Smooth muscle cell (in vitro differentiated cells): ENCODE measurements at regions not wholly inside any gene's neighbourhood (a gene's known extent, or its start where the extent isn't known, plus 50 kb on each side); places are given as distances from the start of the nearest gene placed in this dataset.

Source experiments
- DNase-seq: peaks from one replicate; lab custom pipeline; 2025; ENCODE audit not compliant: unreplicated experiment; lab: John Stamatoyannopoulos, UW
- H2AFZ ChIP-seq: fragments of 200-600 bp; sonication (generic); 2 replicates; pipeline ENCODE4 v1.6.0; 2016; ENCODE audit warnings: antibody characterized with exemption, low read depth, mild to moderate bottlenecking
- H3F3A ChIP-seq: fragments of 200-600 bp; sonication (generic); 2 replicates; pipeline ENCODE4 v1.6.0; 2017; ENCODE audit warnings: antibody characterized with exemption, low read depth
- H3K27ac ChIP-seq: fragments of 200-600 bp; sonication (generic); 2 replicates; pipeline ENCODE4 v1.5.1; 2016; ENCODE audit warnings: low read depth, mild to moderate bottlenecking
- H3K27me3 ChIP-seq: fragments of 200-600 bp; sonication (generic); 2 replicates; pipeline ENCODE4 v1.6.1; 2016; ENCODE audit warnings: low read depth, mild to moderate bottlenecking
- H3K36me3 ChIP-seq: fragments of 200-600 bp; sonication (generic); 2 replicates; pipeline ENCODE4 v1.5.1; 2016; ENCODE audit warnings: low read depth
- H3K4me1 ChIP-seq: fragments of 200-600 bp; sonication (generic); 2 replicates; pipeline ENCODE4 v1.5.1; 2016; ENCODE audit warnings: low read depth
- H3K4me2 ChIP-seq: fragments of 200-600 bp; sonication (generic); 2 replicates; pipeline ENCODE4 v1.6.0; 2016; ENCODE audit warnings: mild to moderate bottlenecking
- H3K4me3 ChIP-seq: fragments of 200-600 bp; sonication (generic); 2 replicates; pipeline ENCODE4 v1.5.1; 2016; ENCODE audit warnings: mild to moderate bottlenecking
- H3K79me2 ChIP-seq: fragments of 200-600 bp; sonication (generic); 2 replicates; pipeline ENCODE4 v1.6.0; 2016; ENCODE audit warnings: low read depth, mild to moderate bottlenecking
- H3K9ac ChIP-seq: fragments of 200-600 bp; sonication (generic); 2 replicates; pipeline ENCODE4 v1.6.0; 2016; ENCODE audit warnings: low read depth
- H3K9me3 ChIP-seq: fragments of 200-600 bp; sonication (generic); replicated peaks from 2 replicates; pipeline ENCODE4 v1.5.1; 2016; ENCODE audit warnings: low read depth
- H4K20me1 ChIP-seq: fragments of 200-600 bp; sonication (generic); 2 replicates; pipeline ENCODE4 v1.6.0; 2016; ENCODE audit warnings: low read depth
- CTCF ChIP-seq: fragments of 200-600 bp; sonication (generic); IDR thresholded peaks from 2 replicates; pipeline ENCODE4 v1.5.1; 2017; ENCODE audit warnings: borderline replicate concordance, mild to moderate bottlenecking, antibody characterized with exemption; ENCODE audit not compliant: insufficient read depth, poor library complexity, severe bottlenecking
- WGBS: methylation state at CpG from one replicate; pipeline ENCODE4 v1.1.7; 2016; ENCODE audit warnings: low lambda C conversion rate; 5-methylcytosine and 5-hydroxymethylcytosine counted together

GRCh38 chr6:74145931-74146330, 449.9 kb downstream of the CD109 start:
- H3K36me3 ChIP-seq: no peaks in the 10 kb centered on the region
- no peak overlapping the region for H2AFZ ChIP-seq
- H3K4me2 ChIP-seq: no peak overlapping the region
- H3F3A ChIP-seq: no peaks in the 10 kb centered on the region
- no peak for TF ChIP-seq CTCF
- H3K4me3 ChIP-seq: no peak overlapping the region
- H3K27me3 ChIP-seq: peaks cover 6% of the 10 kb centered on the region
- no peaks in the 10 kb centered on the region for H3K4me1 ChIP-seq
- no peaks in the 10 kb centered on the region for H3K9me3 ChIP-seq
- no peaks in the 10 kb centered on the region for H3K79me2 ChIP-seq
- H3K9ac ChIP-seq: no peak overlapping the region
- no peak overlapping the region for H3K27ac ChIP-seq
- DNase-seq: no peak
- H4K20me1 ChIP-seq: no peaks in the 10 kb centered on the region

- no peaks in the 10 kb centered on the region for H3K36me3 ChIP-seq
- no peaks in the 10 kb centered on the region for H3K4me1 ChIP-seq
- no peaks in the 10 kb centered on the region for H3K9me3 ChIP-seq
- H2AFZ ChIP-seq: peak overlapping the region; percentile 9
- no peaks in the 10 kb centered on the region for H3K27me3 ChIP-seq
- no peaks in the 10 kb centered on the region for H4K20me1 ChIP-seq
- WGBS: 46% methylated on average over 2 of the region's 2 CpGs
- no peaks in the 10 kb centered on the region for H3K79me2 ChIP-seq
- no peak overlapping the region for H3K9ac ChIP-seq
- no peaks in the 10 kb centered on the region for H3F3A ChIP-seq
- DNase-seq: no peak
- no peak for TF ChIP-seq CTCF
- no peak overlapping the region for H3K27ac ChIP-seq
- H3K4me3 ChIP-seq: no peak overlapping the region
- H3K4me2 ChIP-seq: no peak overlapping the region
These were observed 441.9 kb downstream of the CD109 start for GRCh38 chr6:74137911-74138310.

GRCh38 chr6:74134327-74134726, 438.3 kb downstream of the CD109 start:
- no peak overlapping the region for H3K27ac ChIP-seq
- H3F3A ChIP-seq: no peaks in the 10 kb centered on the region
- no peak overlapping the region for H3K9ac ChIP-seq
- no peak overlapping the region for H3K4me2 ChIP-seq
- H3K4me3 ChIP-seq: no peak overlapping the region
- H3K36me3 ChIP-seq: no peaks in the 10 kb centered on the region
- H3K27me3 ChIP-seq: no peaks in the 10 kb centered on the region
- H3K79me2 ChIP-seq: no peaks in the 10 kb centered on the region
- H3K4me1 ChIP-seq: no peaks in the 10 kb centered on the region
- no peak overlapping the region for H2AFZ ChIP-seq
- TF ChIP-seq CTCF: no peak
- no peak for DNase-seq
- no peaks in the 10 kb centered on the region for H3K9me3 ChIP-seq
- H4K20me1 ChIP-seq: no peaks in the 10 kb centered on the region

- Histone ChIP-seq H3K4me1 (no peaks in the 10 kb centered on the region), H3F3A (no peaks in the 10 kb centered on the region), H3K79me2 (no peaks in the 10 kb centered on the region), H3K27me3 (no peaks in the 10 kb centered on the region), H4K20me1 (no peaks in the 10 kb centered on the region), H3K9me3 (no peaks in the 10 kb centered on the region), H3K4me2 (no peak overlapping the region), H3K9ac (no peak overlapping the region), H2AFZ (no peak overlapping the region), H3K4me3 (no peak overlapping the region), H3K36me3 (no peaks in the 10 kb centered on the region), H3K27ac (no peak overlapping the region)
- WGBS: 100% methylated on average over 1 of the region's 1 CpG
- DNase-seq: no peak
- no peak for TF ChIP-seq CTCF
These were observed 437.1 kb downstream of the CD109 start for GRCh38 chr6:74133073-74133472.
